GM19324 (cell line): ENCODE measurements at regions not wholly inside any gene's neighbourhood (a gene's known extent, or its start where the extent isn't known, plus 50 kb on each side); places are given as distances from the start of the nearest gene placed in this dataset.
"Not testable (repeated sequence)": the region's sequence is repeated elsewhere in the genome, so short reads cannot be mapped to it uniquely, and the experiment has no call there.

Source experiments
- ATAC-seq: cut with Tn5 transposase; IDR thresholded peaks from one replicate; pipeline ENCODE4 v1.9.1; 2021; ENCODE audit warnings: mild to moderate bottlenecking, moderate library complexity; ENCODE audit not compliant: unreplicated experiment, low FRiP score

GRCh38 chr6:81166770-81167169, 585.7 kb downstream of the TENT5A start:
- ATAC-seq: no peak

DNA sequence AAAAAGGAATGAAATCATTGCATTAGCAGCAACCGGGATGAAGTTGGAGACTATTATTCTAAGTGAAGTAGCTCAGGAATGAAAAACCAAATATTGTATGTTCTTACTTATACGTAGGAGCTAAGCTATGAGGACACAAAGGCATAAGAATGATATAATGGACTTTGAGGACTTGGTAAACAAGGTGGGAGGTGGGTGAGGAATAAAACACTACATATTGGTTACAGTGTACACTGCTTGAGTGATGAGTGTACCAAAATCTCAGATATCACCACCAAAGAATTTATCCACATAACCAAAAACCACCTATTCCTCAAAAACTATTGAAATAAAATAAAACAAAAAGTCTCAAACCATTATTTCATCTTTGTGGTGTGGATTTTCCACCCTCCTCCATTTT, 593.5 kb downstream of the TENT5A start:
- ATAC-seq: no peak

GRCh38 chr6:81148751-81149150, 603.7 kb downstream of the TENT5A start:
- no peak for ATAC-seq

DNA sequence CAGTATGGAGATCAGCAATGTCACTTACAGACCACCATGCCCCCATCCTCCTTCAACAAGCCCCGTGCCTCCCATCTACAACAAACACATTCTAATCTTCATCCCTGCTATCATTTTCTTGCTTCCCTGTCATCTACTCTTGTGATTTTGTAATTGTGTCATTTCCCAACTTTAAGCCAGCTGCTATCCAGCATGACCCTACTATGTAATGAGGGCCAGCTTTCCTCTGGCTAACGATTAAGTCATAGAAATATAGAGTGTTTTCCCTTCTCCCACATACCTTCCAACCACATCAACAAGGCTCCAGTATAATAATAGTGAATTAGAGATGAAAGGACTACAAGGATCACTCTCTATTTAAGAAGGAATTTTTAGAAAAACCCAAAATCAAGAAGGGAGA, 607.0 kb downstream of the TENT5A start:
- no peak for ATAC-seq

DNA sequence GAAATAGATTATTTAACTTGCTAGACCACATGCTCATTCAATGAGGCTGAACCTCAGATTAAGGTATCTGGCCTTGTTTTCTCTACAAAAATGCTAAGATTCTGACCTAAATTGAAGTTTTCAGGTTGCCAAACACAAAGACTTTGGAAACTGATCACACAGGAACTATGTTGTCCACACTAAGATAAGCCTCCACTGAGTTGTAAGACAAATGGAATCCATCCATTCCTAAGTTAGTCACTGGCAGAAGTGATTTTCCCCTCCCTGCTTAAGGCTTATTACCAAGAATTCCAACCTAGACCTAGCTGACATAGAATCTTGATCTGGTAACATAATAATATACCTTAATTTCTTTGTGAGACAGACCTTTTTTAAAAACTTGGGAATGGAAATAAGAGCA, 608.1 kb downstream of the TENT5A start:
- no peak for ATAC-seq

DNA sequence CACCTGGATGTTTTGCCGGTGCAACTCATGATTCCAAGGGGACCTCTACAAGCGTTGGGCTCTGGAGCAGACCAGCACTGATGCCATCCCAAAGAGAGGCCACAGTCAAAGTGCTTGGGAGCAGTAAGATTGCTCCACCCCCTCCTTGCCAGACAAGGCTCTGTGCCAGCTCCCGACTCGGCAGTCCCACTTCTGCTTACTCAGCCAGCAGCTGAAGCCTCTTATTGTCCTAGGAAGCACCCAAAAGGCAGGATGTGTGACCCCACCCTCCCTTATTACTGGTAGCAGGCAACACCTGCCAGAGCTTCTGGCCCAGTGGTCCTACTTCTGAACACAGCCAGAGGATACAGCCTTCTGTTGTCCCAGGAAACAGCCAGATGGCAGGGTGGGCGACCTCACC, 614.2 kb downstream of the TENT5A start:
- ATAC-seq: no peak

DNA sequence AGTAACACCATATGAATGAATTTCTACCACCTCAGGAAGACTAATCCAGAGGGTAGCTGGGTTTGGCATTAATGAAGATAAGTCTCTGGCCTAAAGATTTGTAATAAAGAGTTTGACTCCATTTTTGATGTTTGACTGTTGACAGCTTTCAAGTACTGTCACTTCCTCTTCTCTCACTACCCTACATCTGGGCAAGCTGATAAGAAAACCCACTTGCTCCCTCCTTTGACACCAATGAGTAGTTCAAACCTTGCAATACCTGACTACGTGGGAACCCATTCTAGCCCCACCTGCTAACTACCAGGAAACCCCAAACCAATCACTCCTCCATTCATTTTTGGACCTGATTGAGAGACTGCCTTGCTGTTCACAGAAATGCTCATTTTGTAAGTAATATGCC, 621.5 kb downstream of the TENT5A start:
- no peak for ATAC-seq

- ATAC-seq: no peak
These were observed 622.4 kb downstream of the TENT5A start for GRCh38 chr6:81130061-81130460.

DNA sequence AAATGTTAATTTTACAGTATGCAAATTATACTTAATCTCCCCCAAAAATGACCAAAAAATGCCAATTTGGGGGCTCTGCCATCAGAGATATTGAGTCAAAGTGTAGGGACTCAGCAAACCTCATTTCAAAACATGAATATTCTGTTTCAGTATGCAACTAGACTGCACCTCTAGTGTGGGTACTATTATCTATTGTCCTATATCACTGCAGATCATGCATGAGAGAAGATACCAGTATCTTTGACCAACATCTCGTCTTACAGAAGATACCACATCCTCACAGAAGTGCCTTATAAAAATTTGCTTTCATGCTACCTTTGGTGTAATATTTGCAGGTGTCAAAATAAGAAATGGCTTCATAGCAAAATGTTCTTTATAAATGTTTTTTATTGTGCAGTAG, 623.8 kb downstream of the TENT5A start:
- no peak for ATAC-seq

DNA sequence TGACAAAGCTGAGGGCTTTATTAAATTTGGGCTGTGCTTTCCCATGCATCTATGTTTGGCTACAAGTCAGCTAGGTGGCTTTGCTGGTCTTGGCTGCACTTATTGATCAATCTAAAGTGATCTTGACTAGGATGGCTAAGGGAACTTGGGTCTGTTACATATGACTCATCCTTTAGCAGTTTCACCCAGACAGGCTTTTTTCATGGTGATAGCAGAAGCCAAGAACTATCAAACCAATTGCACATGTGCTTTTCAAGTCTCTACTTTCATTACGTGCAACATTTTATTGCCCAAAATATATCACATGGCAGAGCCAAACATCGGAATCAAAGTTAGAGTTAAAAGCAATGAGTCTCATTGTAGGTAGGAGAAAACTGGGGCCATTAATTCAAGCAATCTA, 626.3 kb downstream of the TENT5A start:
- no peak for ATAC-seq

DNA sequence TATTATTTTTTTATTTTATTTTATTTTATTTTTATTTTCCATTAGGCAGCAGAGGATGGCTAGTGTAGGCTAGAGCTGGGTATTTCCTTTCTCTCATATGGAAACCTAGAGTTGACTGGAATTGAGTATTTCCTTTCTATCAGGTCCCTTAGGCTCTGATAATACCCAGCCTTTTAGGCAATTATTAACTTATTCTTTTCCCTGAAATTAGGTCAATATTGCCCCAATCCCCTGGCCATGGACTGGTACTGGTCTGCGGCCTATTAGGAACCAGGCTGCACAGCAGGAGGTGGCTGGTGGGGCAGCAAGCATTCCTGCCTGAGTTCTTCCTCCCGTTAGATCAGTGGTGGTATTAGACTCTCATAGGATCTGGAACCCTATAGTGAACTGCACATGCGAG, 632.2 kb downstream of the TENT5A start:
- no peak for ATAC-seq

GRCh38 chr6:81105998-81106397, 646.5 kb downstream of the TENT5A start:
- no peak for ATAC-seq

DNA sequence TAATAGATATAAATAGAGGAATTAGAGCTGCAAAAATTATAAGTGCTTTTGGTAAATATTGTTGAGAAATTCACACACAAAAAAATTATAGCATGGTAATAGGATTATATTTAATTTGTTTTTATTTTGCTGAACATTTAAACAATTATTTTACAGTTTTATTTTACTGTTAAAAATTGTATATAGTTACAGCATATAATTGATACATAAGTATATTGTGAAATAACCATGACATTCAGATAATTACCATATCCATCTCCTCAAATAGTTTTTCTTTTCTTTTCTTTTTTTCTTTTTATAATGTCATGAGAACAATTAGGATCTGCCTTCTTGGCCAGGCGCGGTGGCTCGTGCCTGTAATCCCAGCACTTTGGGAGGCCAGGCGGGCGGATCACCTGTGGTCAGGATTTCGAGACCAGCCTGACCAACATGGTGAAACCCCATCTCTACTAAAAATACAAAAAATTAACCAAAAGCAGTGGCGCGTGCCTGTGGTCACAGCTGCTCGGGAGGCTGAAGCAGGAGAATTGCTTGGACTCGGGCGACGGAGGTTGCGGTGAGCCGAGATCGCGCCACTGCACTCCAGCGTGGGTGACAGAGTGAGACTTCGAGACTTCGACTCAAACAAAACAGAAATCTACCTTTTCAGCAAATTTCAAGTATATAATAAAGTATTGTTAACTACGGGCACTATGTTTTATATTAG, 654.2 kb downstream of the TENT5A start:
- no peak for ATAC-seq

GRCh38 chr6:81096464-81096863, 656.0 kb downstream of the TENT5A start:
- not testable (repeated sequence) for ATAC-seq

DNA sequence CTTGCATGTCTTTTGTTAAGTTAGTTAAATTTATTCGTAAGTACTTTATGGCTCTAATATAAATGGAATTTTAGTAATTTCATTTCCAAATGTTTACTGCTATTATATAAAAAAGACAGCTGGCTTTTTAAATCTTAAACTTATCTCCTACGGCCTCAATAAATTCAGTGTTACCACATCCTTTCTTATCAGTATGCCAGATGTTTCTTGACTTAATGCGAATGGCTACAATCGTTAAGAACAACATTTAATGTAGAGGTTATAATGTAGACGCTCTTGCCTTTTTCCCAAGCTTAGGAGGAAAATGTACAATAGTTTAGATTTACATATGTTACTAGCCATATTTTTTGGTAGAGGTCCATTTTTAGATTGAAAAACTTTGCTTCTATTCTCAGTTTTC, 659.4 kb downstream of the TENT5A start:
- ATAC-seq: no peak

- no peak for ATAC-seq
These were observed 664.3 kb downstream of the TENT5A start for GRCh38 chr6:81088145-81088544.

DNA sequence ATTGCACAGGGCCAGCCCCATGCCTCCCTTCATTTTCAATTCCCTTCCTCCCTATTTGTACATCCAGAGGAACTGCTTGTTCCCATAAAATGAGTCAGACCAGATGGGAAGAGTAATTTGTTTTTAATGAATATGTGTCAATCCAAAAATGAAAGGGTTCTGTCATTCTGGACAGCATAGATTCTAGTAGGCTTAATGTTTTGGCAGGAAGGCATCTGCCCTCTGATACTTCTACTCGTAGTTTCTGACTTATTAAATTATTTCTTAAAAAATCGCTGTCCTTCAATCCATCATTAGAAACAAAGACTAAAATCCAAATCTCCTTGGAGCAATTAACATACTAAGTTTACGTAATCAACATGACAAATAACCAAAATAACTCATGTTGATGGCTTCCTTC, 665.5 kb downstream of the TENT5A start:
- ATAC-seq: no peak

GRCh38 chr6:81085431-81085790, 667.1 kb downstream of the TENT5A start:
- no peak for ATAC-seq

DNA sequence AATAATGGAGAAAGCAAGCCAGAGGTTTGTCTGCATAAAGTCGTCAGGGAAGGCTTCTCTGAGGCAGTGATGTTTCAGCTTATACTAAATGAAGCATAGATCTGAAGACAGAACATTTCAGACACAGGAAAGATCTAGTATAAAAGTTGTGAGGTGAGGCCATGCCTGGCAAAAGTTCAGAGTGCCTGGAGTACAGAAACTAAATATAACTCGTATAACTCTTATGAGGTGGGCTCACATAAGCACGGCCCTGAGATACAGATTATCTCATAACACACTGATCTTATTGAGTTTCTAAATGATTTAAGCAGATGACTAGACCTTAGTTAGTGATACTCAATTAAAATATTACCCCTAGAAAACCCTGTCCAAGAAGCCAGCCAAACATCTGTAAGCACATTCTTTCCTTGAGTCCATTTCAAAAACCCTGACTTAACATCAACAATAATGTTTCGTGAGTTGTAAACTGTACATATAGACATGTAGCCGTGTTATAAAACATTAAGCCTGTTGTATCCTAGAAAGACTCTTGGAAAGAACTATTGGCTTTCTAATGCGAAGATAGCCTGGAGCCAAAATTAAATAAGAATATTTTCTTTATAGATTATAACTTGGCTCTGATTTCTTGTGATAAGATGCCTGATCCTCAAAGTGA, 667.6 kb downstream of the TENT5A start:
- ATAC-seq: no peak

GRCh38 chr6:81075974-81076373, 676.5 kb downstream of the TENT5A start:
- ATAC-seq: no peak

GRCh38 chr6:81073318-81073717, 679.2 kb downstream of the TENT5A start:
- no peak for ATAC-seq

DNA sequence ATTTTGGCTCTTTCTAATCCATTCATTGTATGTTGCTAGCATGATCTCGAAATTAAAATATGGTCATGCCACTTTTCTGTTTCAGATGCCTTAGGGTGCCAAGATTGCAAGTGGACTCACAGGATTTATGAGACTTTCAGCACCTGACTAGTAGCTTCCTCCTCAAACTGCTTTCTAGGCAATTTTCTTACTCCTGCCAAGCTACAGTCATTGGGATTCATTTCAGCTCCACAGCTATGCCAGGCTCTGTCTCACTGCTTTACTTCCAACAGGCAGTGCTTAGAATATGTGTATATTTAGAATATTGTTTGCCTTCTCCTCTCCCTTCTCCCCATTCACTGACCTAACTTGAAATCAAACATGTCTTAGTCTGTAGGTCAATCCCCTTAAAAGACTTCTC, 681.4 kb downstream of the TENT5A start:
- no peak for ATAC-seq

DNA sequence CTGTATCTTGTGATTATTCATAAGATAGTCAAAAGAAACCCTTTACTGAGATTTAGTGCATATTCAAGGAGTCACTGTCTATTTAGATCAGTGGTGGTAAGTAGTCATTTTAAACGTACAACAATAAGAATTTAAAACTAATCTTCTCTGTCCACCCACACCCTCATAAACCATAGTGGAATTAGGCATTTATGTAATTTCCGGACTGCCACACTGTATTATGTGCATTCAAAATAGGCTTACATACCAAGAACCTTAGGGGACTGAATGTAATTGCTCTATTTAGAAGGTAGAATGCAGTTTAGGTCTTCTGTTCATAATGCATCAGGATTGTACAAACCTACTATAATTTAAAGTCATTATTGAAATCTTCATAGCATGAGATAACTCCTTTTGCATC, 685.4 kb downstream of the TENT5A start:
- no peak for ATAC-seq
